IMR-90 (cell line): ENCODE measurements at regions not wholly inside any gene's neighbourhood (a gene's known extent, or its start where the extent isn't known, plus 50 kb on each side); places are given as distances from the start of the nearest gene placed in this dataset.

ENCODE experiments used
- ATAC-seq: fragments of 200-7000 bp; cut with Tn5 transposase; 2 replicates; pipeline ENCODE4 v1.9.1; 2020; ENCODE audit warnings: low read depth, mild to moderate bottlenecking, moderate library complexity
- BruUV-seq: library from RNA; stranded (reverse); fragments of 400-500 nt; replicated peaks from 2 replicates; lab custom pipeline; 2021; lab: Mats Ljungman, UMichigan
- CTCF ChIA-PET: fragments of 300-600 bp; formaldehyde crosslinking; extraction: SDS; loops from one replicate; lab custom pipeline; 2021; ENCODE audit warnings: antibody characterized with exemption; lab: Yijun Ruan, JAX
- POLR2A ChIA-PET: fragments of 300-600 bp; sonication (Branson Sonifier 250); formaldehyde crosslinking; loops from one replicate; lab custom pipeline; 2022; ENCODE audit warnings: antibody characterized with exemption; ENCODE audit not compliant: unreplicated experiment; lab: Charles Lee
- DNase-seq: peaks from one replicate; pipeline ENCODE4 v3.0.0; 2013
- H2AFZ ChIP-seq: replicated peaks from 2 replicates; pipeline ENCODE3; 2013; ENCODE audit warnings: low read length, mild to moderate bottlenecking; ENCODE audit not compliant: poor library complexity
- H2AK5ac ChIP-seq: 2 replicates; pipeline ENCODE4 v1.6.1; 2013; ENCODE audit warnings: low read depth, low read length, inconsistent platforms
- H2AK9ac ChIP-seq: replicated peaks from 2 replicates; pipeline ENCODE3; 2013; ENCODE audit warnings: mild to moderate bottlenecking, low read depth, low read length, moderate library complexity; ENCODE audit not compliant: poor library complexity
- H2BK120ac ChIP-seq: 2 replicates; pipeline ENCODE4 v1.6.1; 2013; ENCODE audit warnings: low read depth, low read length, inconsistent platforms
- H2BK15ac ChIP-seq: 3 replicates; pipeline ENCODE4 v1.6.1; 2013; ENCODE audit warnings: low read depth, low read length, inconsistent platforms
- H2BK20ac ChIP-seq: 2 replicates; pipeline ENCODE4 v1.6.1; 2013; ENCODE audit warnings: low read depth, mild to moderate bottlenecking, inconsistent platforms, low read length, moderate library complexity
- H2BK5ac ChIP-seq: 2 replicates; pipeline ENCODE4 v1.6.1; 2013; ENCODE audit warnings: mild to moderate bottlenecking, low read depth, low read length, inconsistent platforms; ENCODE audit not compliant: poor library complexity, severe bottlenecking
- H3K14ac ChIP-seq: replicated peaks from 2 replicates; pipeline ENCODE4 v1.6.1; 2013; ENCODE audit warnings: low read depth, low read length, inconsistent platforms
- H3K18ac ChIP-seq: 2 replicates; pipeline ENCODE4 v1.6.1; 2013; ENCODE audit warnings: low read depth, low read length, control low read depth
- H3K23ac ChIP-seq: 2 replicates; pipeline ENCODE4 v1.6.1; 2013; ENCODE audit warnings: low read depth, low read length, inconsistent platforms
- H3K27ac ChIP-seq: 2 replicates; pipeline ENCODE4 v1.5.1; 2013; ENCODE audit warnings: mild to moderate bottlenecking, control low read depth, low read length; ENCODE audit not compliant: insufficient read depth
- H3K27me3 ChIP-seq: 2 replicates; pipeline ENCODE4 v1.6.1; 2013; ENCODE audit warnings: low read length; ENCODE audit not compliant: control insufficient read depth, insufficient read depth
- H3K36me3 ChIP-seq: 2 replicates; pipeline ENCODE4 v1.6.1; 2013; ENCODE audit warnings: low read length, mixed read lengths; ENCODE audit not compliant: control insufficient read depth, insufficient read depth
- H3K4ac ChIP-seq: 2 replicates; pipeline ENCODE4 v1.6.1; 2013; ENCODE audit warnings: low read depth, low read length, inconsistent platforms
- H3K4me1 ChIP-seq: 2 replicates; pipeline ENCODE4 v1.6.1; 2013; ENCODE audit warnings: low read length, mixed read lengths; ENCODE audit not compliant: control insufficient read depth, insufficient read depth
- H3K4me2 ChIP-seq: 2 replicates; pipeline ENCODE4 v1.6.1; 2013; ENCODE audit warnings: low read depth, mild to moderate bottlenecking, control low read depth, low read length, moderate library complexity
- H3K4me3 ChIP-seq: 2 replicates; pipeline ENCODE4 v1.5.1; 2013; ENCODE audit warnings: low read depth, mild to moderate bottlenecking, control low read depth, low read length, moderate library complexity; ENCODE audit not compliant: insufficient read depth
- H3K56ac ChIP-seq: 2 replicates; pipeline ENCODE4 v1.6.1; 2013; ENCODE audit warnings: low read length, inconsistent platforms; ENCODE audit not compliant: insufficient read depth; ENCODE audit errors: extremely low read depth
- H3K79me1 ChIP-seq, 2 experiments: 2 replicates each; pipeline ENCODE4 v1.6.1; 2013; ENCODE audit warnings: low read length in 2 of 2, inconsistent platforms in 1 of 2, low read depth in 1 of 2
- H3K9ac ChIP-seq: 2 replicates; pipeline ENCODE4 v1.6.1; 2013; ENCODE audit warnings: low read depth, low read length, control low read depth
- H3K9me1 ChIP-seq: 2 replicates; pipeline ENCODE4 v1.6.1; 2013; ENCODE audit warnings: low read length, inconsistent platforms; ENCODE audit not compliant: insufficient read depth
- H3K9me3 ChIP-seq: 2 replicates; pipeline ENCODE4 v1.6.1; 2013; ENCODE audit warnings: low read length; ENCODE audit not compliant: control insufficient read depth, insufficient read depth
- H4K20me1 ChIP-seq: 2 replicates; pipeline ENCODE4 v1.6.1; 2013; ENCODE audit warnings: low read length, inconsistent platforms; ENCODE audit not compliant: insufficient read depth
- H4K5ac ChIP-seq: 2 replicates; pipeline ENCODE4 v1.6.1; 2013; ENCODE audit warnings: mild to moderate bottlenecking, low read depth, low read length, control low read depth
- H4K8ac ChIP-seq, 2 experiments: 2 replicates each; pipeline ENCODE4 v1.6.1; 2013; ENCODE audit warnings: low read depth in 2 of 2, low read length in 2 of 2, control low read depth in 1 of 2, inconsistent platforms in 1 of 2
- H4K91ac ChIP-seq: 2 replicates; pipeline ENCODE4 v1.6.1; 2013; ENCODE audit warnings: low read depth, low read length, inconsistent platforms; ENCODE audit not compliant: insufficient read depth
- BHLHE40 ChIP-seq: fragments of 150-350 bp; IDR thresholded peaks from 2 replicates; pipeline ENCODE4 v1.6.1; 2016; ENCODE audit warnings: mild to moderate bottlenecking, low read depth, low read length
- CHD1 ChIP-seq: IDR thresholded peaks from 2 replicates; pipeline ENCODE4 v1.6.1; 2012; ENCODE audit warnings: low read depth, low read length, improper control_type of control experiment
- CTCF ChIP-seq: conservative IDR thresholded peaks from 2 replicates; pipeline ENCODE4 v1.5.1; 2012; ENCODE audit warnings: mild to moderate bottlenecking, low read depth, low read length, improper control_type of control experiment
- MAFK ChIP-seq: IDR thresholded peaks from 2 replicates; pipeline ENCODE4 v1.6.1; 2012; ENCODE audit warnings: low read depth, low read length, improper control_type of control experiment
- MAZ ChIP-seq: IDR thresholded peaks from 2 replicates; pipeline ENCODE4 v1.6.1; 2012; ENCODE audit warnings: low read depth, mild to moderate bottlenecking, low read length, improper control_type of control experiment, moderate library complexity, borderline replicate concordance
- MXI1 ChIP-seq: IDR thresholded peaks from 2 replicates; pipeline ENCODE4 v1.6.1; 2012; ENCODE audit warnings: low read depth, mild to moderate bottlenecking, low read length, moderate library complexity, borderline replicate concordance
- POLR2A ChIP-seq: IDR thresholded peaks from 2 replicates; pipeline ENCODE4 v1.6.1; 2012; ENCODE audit warnings: mild to moderate bottlenecking, low read depth, low read length
- RCOR1 ChIP-seq: IDR thresholded peaks from 2 replicates; pipeline ENCODE4 v1.6.1; 2012; ENCODE audit warnings: mild to moderate bottlenecking, low read length, improper control_type of control experiment; ENCODE audit not compliant: insufficient replicate concordance
- SMC3 ChIP-seq: fragments of 150-350 bp; IDR thresholded peaks from 2 replicates; pipeline ENCODE4 v1.6.1; 2016; ENCODE audit warnings: low read depth, mild to moderate bottlenecking, antibody characterized with exemption, low read length, moderate library complexity
- WGBS, 2 experiments: methylation state at CpG; one replicate each; pipeline versions ENCODE4 v1.1.5 to v1.1.7; 2013; ENCODE audit warnings: missing lambda C conversion rate in 2 of 2; ENCODE audit not compliant: insufficient read length in 1 of 2; ENCODE audit errors: extremely low coverage in 2 of 2; 5-methylcytosine and 5-hydroxymethylcytosine counted together
- dilution Hi-C: fragments of 300-500 bp; cut with HindIII; formaldehyde crosslinking; loops from one replicate; pipeline ENCODE4 v1.14.3; 2018; ENCODE audit warnings: low sequenced_read_pairs; ENCODE audit not compliant: unreplicated experiment
- in situ Hi-C: fragments of 300-500 bp; cut with MboI; formaldehyde crosslinking; loops from 3 replicates; pipeline ENCODE4 v1.14.3; 2019; ENCODE audit warnings: low sequenced_read_pairs, inconsistent platforms, mixed read lengths
- intact Hi-C: fragments of 100-400 bp; cut with micrococcal nuclease; formaldehyde crosslinking; loops from 2 replicates; pipeline ENCODE4 v1.10.0; 2022

GRCh38 chr17:51389875-51390274 lies 129.5 kb downstream of the UTP18 start:
- whole genome bisulfite sequencing, 2 experiments = 40% methylated on average over 1 of the region's 1 CpG; no CpG with 5 or more reads in 1 of the 2 experiments
- H2AFZ ChIP-seq = no peak overlapping the region
- H3K79me1 ChIP-seq = no peaks in the 10 kb centered on the region
- H3K9ac ChIP-seq = no peak overlapping the region
- H3K14ac ChIP-seq = no peak overlapping the region
- no peaks in the 10 kb centered on the region for H3K9me1 ChIP-seq
- dilution Hi-C loops (no loop called here), intact Hi-C loops (no loop called here), in situ Hi-C loops (no loop called here)
- ChIA-PET CTCF (interaction anchor here (0.7 kb wide), 1 partner anchor 9 kb away, joined by 3 read pairs; no protein-coding TSS in a partner anchor), POLR2A (no interaction called here)
- H3K4me3 ChIP-seq = no peak overlapping the region
- no peak overlapping the region for H4K5ac ChIP-seq
- TF ChIP-seq CTCF (no peak), SMC3 (no peak), BHLHE40 (no peak), POLR2A (no peak), MAZ (no peak), RCOR1 (no peak), CHD1 (no peak), MXI1 (no peak), MAFK (no peak)
- DNase-seq (no peak), ATAC-seq (no peak)
- H2BK5ac ChIP-seq = no peak overlapping the region
- no peak overlapping the region for H2AK9ac ChIP-seq
- H4K91ac ChIP-seq = no peak overlapping the region
- no peak overlapping the region for H3K27ac ChIP-seq
- H4K8ac ChIP-seq = no peak overlapping the region
- no peak overlapping the region for H2BK15ac ChIP-seq
- H2BK20ac ChIP-seq = no peak overlapping the region
- H3K4me2 ChIP-seq = no peak overlapping the region
- H2BK120ac ChIP-seq = no peak overlapping the region
- no peaks in the 10 kb centered on the region for H3K9me3 ChIP-seq
- H3K4ac ChIP-seq = no peak overlapping the region
- H4K20me1 ChIP-seq = no peaks in the 10 kb centered on the region
- no peaks in the 10 kb centered on the region for H3K4me1 ChIP-seq
- H3K23ac ChIP-seq = no peak overlapping the region
- no peak overlapping the region for H3K56ac ChIP-seq
- H3K27me3 ChIP-seq = no peaks in the 10 kb centered on the region
- no TSS peak for BruUV-seq
- no peaks in the 10 kb centered on the region for H3K36me3 ChIP-seq
- no peak overlapping the region for H2AK5ac ChIP-seq
- no peak overlapping the region for H3K18ac ChIP-seq
